Stimulated activated CD4-positive, alpha-beta T cell treated with anti-CD3 and anti-CD28 coated beads, Interleukin-1b, Interleukin-23, amount 100 ng/mL, for 24 hours (primary cell): ENCODE measurements at regions not wholly inside any gene's neighbourhood (a gene's known extent, or its start where the extent isn't known, plus 50 kb on each side); places are given as distances from the start of the nearest gene placed in this dataset.
"Not testable (repeated sequence)": the region's sequence is repeated elsewhere in the genome, so short reads cannot be mapped to it uniquely, and the experiment has no call there.

Source experiments
- DNase-seq, 4 experiments: peaks; one replicate each; pipeline ENCODE4 v3.0.0-alpha.2; 2020; ENCODE audit warnings: low read depth in 4 of 4, low spot score in 1 of 4

GRCh38 chr10:45246522-45246921, 68.9 kb downstream of the OR13A1 start:
- DNase-seq, result no peak

- no peak for DNase-seq
These were observed 65.3 kb downstream of the OR13A1 start for GRCh38 chr10:45249978-45250693.

- DNase-seq, result not testable (repeated sequence)
These were observed 64.7 kb downstream of the OR13A1 start for GRCh38 chr10:45250694-45251075.
